Astrocyte (in vitro differentiated cells and primary cell): ENCODE measurements at regions not wholly inside any gene's neighbourhood (a gene's known extent, or its start where the extent isn't known, plus 50 kb on each side); places are given as distances from the start of the nearest gene placed in this dataset.

Source experiments
- EZH2 ChIP-seq: IDR thresholded peaks from 2 replicates; pipeline ENCODE4 v1.6.1; 2012; ENCODE audit warnings: mild to moderate bottlenecking, low read length, inconsistent platforms; ENCODE audit not compliant: insufficient read depth
- TF ChIP-seq, protein P1 (sequence below): IDR thresholded peaks from 2 replicates; pipeline ENCODE4 v1.5.1; 2011; ENCODE audit warnings: low read depth, mild to moderate bottlenecking, inconsistent platforms, low read length, moderate library complexity; ENCODE audit not compliant: insufficient read depth

DNA sequence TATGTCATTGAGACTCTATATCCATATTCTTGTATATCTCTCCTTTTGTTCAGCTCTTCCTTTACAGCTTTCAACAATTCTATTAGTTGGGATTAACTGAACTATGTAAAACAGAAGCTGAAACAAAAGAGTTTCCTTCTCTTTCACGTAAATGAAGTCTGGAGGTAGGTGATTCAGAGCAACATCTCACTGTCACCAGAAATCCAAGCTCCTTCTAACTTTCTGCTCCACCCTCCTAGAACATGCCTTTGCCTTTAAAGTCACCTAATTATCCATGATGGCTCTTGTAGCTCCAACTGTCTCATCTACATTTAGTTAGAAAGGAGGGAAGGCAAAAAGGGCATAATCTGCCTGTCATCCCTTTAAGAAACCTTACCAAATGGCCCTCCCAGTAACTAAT lies 458.2 kb upstream of the MDFIC2 start:
- TF ChIP-seq, protein P1, sequence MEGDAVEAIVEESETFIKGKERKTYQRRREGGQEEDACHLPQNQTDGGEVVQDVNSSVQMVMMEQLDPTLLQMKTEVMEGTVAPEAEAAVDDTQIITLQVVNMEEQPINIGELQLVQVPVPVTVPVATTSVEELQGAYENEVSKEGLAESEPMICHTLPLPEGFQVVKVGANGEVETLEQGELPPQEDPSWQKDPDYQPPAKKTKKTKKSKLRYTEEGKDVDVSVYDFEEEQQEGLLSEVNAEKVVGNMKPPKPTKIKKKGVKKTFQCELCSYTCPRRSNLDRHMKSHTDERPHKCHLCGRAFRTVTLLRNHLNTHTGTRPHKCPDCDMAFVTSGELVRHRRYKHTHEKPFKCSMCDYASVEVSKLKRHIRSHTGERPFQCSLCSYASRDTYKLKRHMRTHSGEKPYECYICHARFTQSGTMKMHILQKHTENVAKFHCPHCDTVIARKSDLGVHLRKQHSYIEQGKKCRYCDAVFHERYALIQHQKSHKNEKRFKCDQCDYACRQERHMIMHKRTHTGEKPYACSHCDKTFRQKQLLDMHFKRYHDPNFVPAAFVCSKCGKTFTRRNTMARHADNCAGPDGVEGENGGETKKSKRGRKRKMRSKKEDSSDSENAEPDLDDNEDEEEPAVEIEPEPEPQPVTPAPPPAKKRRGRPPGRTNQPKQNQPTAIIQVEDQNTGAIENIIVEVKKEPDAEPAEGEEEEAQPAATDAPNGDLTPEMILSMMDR: no peak
- TF ChIP-seq EZH2: no peak
